Right lobe of liver (tissue), 6 donors: ENCODE measurements at regions not wholly inside any gene's neighbourhood (a gene's known extent, or its start where the extent isn't known, plus 50 kb on each side); places are given as distances from the start of the nearest gene placed in this dataset.

Experiments used
- ATAC-seq, 4 donors: fragments of 200-7000 bp; cut with Tn5 transposase; one replicate each; pipeline ENCODE4 v1.9.1; 2020; ENCODE audit warnings: mild to moderate bottlenecking in 4 of 4, moderate library complexity in 4 of 4
- DNase-seq, 3 donors: peaks; one replicate each; pipeline ENCODE4 v3.0.0-alpha.2; 2020
- H3K27ac ChIP-seq, 3 donors: fragments of 200-600 bp; one replicate each; pipeline ENCODE4 v1.8.0; 2022
- H3K27me3 ChIP-seq, 2 donors: fragments of 200-600 bp; one replicate each; pipeline ENCODE4 v1.8.0; 2022
- H3K36me3 ChIP-seq, 4 donors: fragments of 200-600 bp; sonication (generic) in 1 of 4; one replicate each; pipeline versions ENCODE4 v1.5.1 to v1.8.0; 2017 to 2022; ENCODE audit warnings: control low read depth in 1 of 4
- H3K4me1 ChIP-seq, 4 donors: fragments of 200-600 bp; sonication (generic) in 1 of 4; one replicate each; pipeline versions ENCODE4 v1.5.1 to v1.8.0; 2017 to 2022; ENCODE audit warnings: control low read depth in 1 of 4
- H3K4me3 ChIP-seq, 3 donors: fragments of 200-600 bp; one replicate each; pipeline ENCODE4 v1.8.0; 2022
- H3K9me3 ChIP-seq, 4 donors: fragments of 200-600 bp; sonication (generic) in 1 of 4; one replicate each; pipeline versions ENCODE4 v1.5.1 to v1.8.0; 2017 to 2022; ENCODE audit warnings: control low read depth in 1 of 4
- CTCF ChIP-seq, 4 donors: fragments of 200-600 bp in 3 of 4; fragments of 450-650 bp in 1 of 4; IDR thresholded peaks; one replicate each; pipeline versions ENCODE4 v1.5.1 to v1.8.0; 2016 to 2022; ENCODE audit warnings: antibody characterized with exemption in 4 of 4, mild to moderate bottlenecking in 2 of 4
- POLR2A ChIP-seq: fragments of 450-650 bp; IDR thresholded peaks from one replicate; pipeline ENCODE4 v1.6.1; 2017; ENCODE audit warnings: antibody characterized with exemption, mild to moderate bottlenecking
- WGBS: methylation state at CpG from one replicate; pipeline ENCODE4 v1.1.6; 2018; ENCODE audit warnings: low coverage, low lambda C conversion rate; ENCODE audit not compliant: insufficient coverage; ENCODE audit errors: missing lambda C conversion rate; 5-methylcytosine and 5-hydroxymethylcytosine counted together
- intact Hi-C, 2 donors: fragments of 100-400 bp; cut with DNase I; formaldehyde crosslinking; loops; one replicate each; pipeline versions ENCODE4 v1.11.2 to v1.14.1; 2022
- donor health status: DM: no; HTN: yes; CAD: no.
- donor health status: DM: no; HTN: no; CAD: no.
- donor health status: DM: no; HTN: no; CAD: no.
- donor health status: DM: no; HTN: yes; CAD: no.
- donor health status: DM: no; HTN: yes; CAD: no.

GRCh38 chr15:93830221-93831080 lies 400.9 kb upstream of the MCTP2 start:
- no peaks in the 10 kb centered on the region for H3K9me3 ChIP-seq
- H3K27ac ChIP-seq = no peak overlapping the region
- 76% methylated on average over 2 of the region's 2 CpGs for WGBS
- TF ChIP-seq POLR2A (no peak), CTCF (IDR thresholded peaks at IDR 0.05) (no peak)
- intact Hi-C loops = no loop called here
- no peak overlapping the region for H3K4me3 ChIP-seq
- DNase-seq (no peak), ATAC-seq (no peak)
- no peaks in the 10 kb centered on the region for H3K4me1 ChIP-seq
- no peaks in the 10 kb centered on the region for H3K27me3 ChIP-seq
- no peaks in the 10 kb centered on the region for H3K36me3 ChIP-seq

GRCh38 chr15:93829115-93829870 lies 402.1 kb upstream of the MCTP2 start:
- Histone ChIP-seq H3K27ac (no peak overlapping the region), H3K9me3 (no peaks in the 10 kb centered on the region), H3K4me1 (no peaks in the 10 kb centered on the region), H3K27me3 (no peaks in the 10 kb centered on the region), H3K4me3 (no peak overlapping the region), H3K36me3 (no peaks in the 10 kb centered on the region)
- ATAC-seq = peak in 1 of 4 donors; percentile 75
- TF ChIP-seq POLR2A (no peak), CTCF (IDR thresholded peaks at IDR 0.05) (no peak)
- intact Hi-C loops = no loop called here
- WGBS = 49% methylated on average over 9 of the region's 10 CpGs
- DNase-seq = no peak

- no peak for TF ChIP-seq POLR2A
- no peak for TF ChIP-seq CTCF (IDR thresholded peaks at IDR 0.05)
- DNase-seq = no peak
- WGBS = 21% methylated on average over 3 of the region's 4 CpGs
These were observed 404.6 kb upstream of the MCTP2 start for GRCh38 chr15:93826790-93827189.

GRCh38 chr15:93826293-93826692 lies 405.1 kb upstream of the MCTP2 start:
- TF ChIP-seq POLR2A (no peak), CTCF (IDR thresholded peaks at IDR 0.05) (no peak)
- intact Hi-C loops = no loop called here
- no peaks in the 10 kb centered on the region for H3K9me3 ChIP-seq
- no peak overlapping the region for H3K27ac ChIP-seq
- 30% methylated on average over 2 of the region's 3 CpGs for WGBS
- no peak overlapping the region for H3K4me3 ChIP-seq
- no peaks in the 10 kb centered on the region for H3K36me3 ChIP-seq
- H3K27me3 ChIP-seq = no peaks in the 10 kb centered on the region
- H3K4me1 ChIP-seq = no peaks in the 10 kb centered on the region
- no peak for ATAC-seq
- DNase-seq = no peak

More at GRCh38 chr15:93826790-93827189, 404.6 kb upstream of the MCTP2 start:
- H3K27ac ChIP-seq = no peak overlapping the region
- H3K9me3 ChIP-seq = no peaks in the 10 kb centered on the region
- no peak overlapping the region for H3K4me3 ChIP-seq
- no peaks in the 10 kb centered on the region for H3K4me1 ChIP-seq
- ATAC-seq = no peak
- no peaks in the 10 kb centered on the region for H3K27me3 ChIP-seq
- H3K36me3 ChIP-seq = no peaks in the 10 kb centered on the region
- intact Hi-C loops = no loop called here
